PC-9 (cell line): ENCODE measurements at regions not wholly inside any gene's neighbourhood (a gene's known extent, or its start where the extent isn't known, plus 50 kb on each side); places are given as distances from the start of the nearest gene placed in this dataset.

Experiments used
- CTCF ChIP-seq: fragments of 200-600 bp; sonication (generic); conservative IDR thresholded peaks from 2 replicates; pipeline ENCODE4 v1.6.1; 2017; ENCODE audit warnings: mixed run types, antibody characterized with exemption, mild to moderate bottlenecking, moderate library complexity
- EZH2 ChIP-seq: fragments of 200-600 bp; sonication (generic); IDR thresholded peaks from 2 replicates; pipeline ENCODE4 v1.8.0; 2017; ENCODE audit warnings: antibody characterized with exemption, low read depth

- TF ChIP-seq CTCF (no peak), EZH2 (no peak)
These were observed 951.6 kb upstream of the TENM3 start for GRCh38 chr4:181291615-181292014.
